Loucy (cell line): ENCODE measurements at regions not wholly inside any gene's neighbourhood (a gene's known extent, or its start where the extent isn't known, plus 50 kb on each side); places are given as distances from the start of the nearest gene placed in this dataset.
"Not testable (repeated sequence)": the region's sequence is repeated elsewhere in the genome, so short reads cannot be mapped to it uniquely, and the experiment has no call there.

ENCODE experiments used
- EZH2phosphoT487 ChIP-seq: fragments of 200-600 bp; IDR thresholded peaks from 2 replicates; pipeline ENCODE4 v1.6.1; 2018; ENCODE audit warnings: antibody characterized with exemption, mild to moderate bottlenecking, moderate library complexity, borderline replicate concordance
- TF ChIP-seq, protein P1 (sequence below): fragments of 200-600 bp; sonication (generic); conservative IDR thresholded peaks from 2 replicates; pipeline ENCODE4 v1.5.1; 2014; ENCODE audit warnings: mild to moderate bottlenecking, antibody characterized with exemption, low read length

DNA sequence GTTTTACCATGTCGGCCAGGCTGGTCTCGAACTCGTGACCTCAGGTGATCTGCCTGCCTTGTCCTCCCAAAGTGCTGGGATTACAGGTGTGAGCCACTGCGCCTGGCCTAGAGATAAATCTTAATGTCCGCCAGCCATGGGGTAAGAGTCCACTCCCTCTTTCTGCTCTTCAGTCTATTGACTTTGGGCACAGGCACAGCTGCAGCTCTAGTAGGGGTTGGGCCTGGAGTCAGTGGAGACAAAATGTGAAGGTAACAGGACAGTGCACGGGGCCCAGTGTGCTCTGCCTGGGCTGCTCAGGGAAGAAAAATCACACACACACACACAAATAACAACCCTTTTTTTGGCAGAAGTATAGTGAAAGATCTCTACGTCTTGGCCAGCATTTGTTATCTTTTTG, 209.5 kb downstream of the NPIPA7 start:
- TF ChIP-seq, protein P1, sequence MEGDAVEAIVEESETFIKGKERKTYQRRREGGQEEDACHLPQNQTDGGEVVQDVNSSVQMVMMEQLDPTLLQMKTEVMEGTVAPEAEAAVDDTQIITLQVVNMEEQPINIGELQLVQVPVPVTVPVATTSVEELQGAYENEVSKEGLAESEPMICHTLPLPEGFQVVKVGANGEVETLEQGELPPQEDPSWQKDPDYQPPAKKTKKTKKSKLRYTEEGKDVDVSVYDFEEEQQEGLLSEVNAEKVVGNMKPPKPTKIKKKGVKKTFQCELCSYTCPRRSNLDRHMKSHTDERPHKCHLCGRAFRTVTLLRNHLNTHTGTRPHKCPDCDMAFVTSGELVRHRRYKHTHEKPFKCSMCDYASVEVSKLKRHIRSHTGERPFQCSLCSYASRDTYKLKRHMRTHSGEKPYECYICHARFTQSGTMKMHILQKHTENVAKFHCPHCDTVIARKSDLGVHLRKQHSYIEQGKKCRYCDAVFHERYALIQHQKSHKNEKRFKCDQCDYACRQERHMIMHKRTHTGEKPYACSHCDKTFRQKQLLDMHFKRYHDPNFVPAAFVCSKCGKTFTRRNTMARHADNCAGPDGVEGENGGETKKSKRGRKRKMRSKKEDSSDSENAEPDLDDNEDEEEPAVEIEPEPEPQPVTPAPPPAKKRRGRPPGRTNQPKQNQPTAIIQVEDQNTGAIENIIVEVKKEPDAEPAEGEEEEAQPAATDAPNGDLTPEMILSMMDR = not testable (repeated sequence)
- TF ChIP-seq EZH2phosphoT487 = not testable (repeated sequence)
